ENCODE measurements at regions not wholly inside any gene's neighbourhood (a gene's known extent, or its start where the extent isn't known, plus 50 kb on each side); places are given as distances from the start of the nearest gene placed in this dataset.

- Histone ChIP-seq H3K4me1 (replicated peaks) (no peaks in the 10 kb centered on the region), H3K27me3 (replicated peaks; ENCODE audit: insufficient read depth) (no peaks in the 10 kb centered on the region), H3K4me3 (no peak overlapping the region), H3K36me3 (no peaks in the 10 kb centered on the region), H3K27ac (no peak overlapping the region), H3K9me3 (no peaks in the 10 kb centered on the region)
- no peak for TF ChIP-seq CTCF (IDR thresholded peaks at IDR 0.05)
- TF ChIP-seq POLR2AphosphoS5 (IDR thresholded peaks at IDR 0.05), result no peak
- TF ChIP-seq POLR2A (IDR thresholded peaks at IDR 0.05), result no peak
- 69% methylated on average over 2 of the region's 2 CpGs for WGBS
- intact Hi-C loops (cut with DNase I), result no loop called here
- DNase-seq (ENCODE audit: low spot score), result no peak
Measured at GRCh38 chr13:87107651-87108050, 563.5 kb upstream of the SLITRK5 start.

DNA sequence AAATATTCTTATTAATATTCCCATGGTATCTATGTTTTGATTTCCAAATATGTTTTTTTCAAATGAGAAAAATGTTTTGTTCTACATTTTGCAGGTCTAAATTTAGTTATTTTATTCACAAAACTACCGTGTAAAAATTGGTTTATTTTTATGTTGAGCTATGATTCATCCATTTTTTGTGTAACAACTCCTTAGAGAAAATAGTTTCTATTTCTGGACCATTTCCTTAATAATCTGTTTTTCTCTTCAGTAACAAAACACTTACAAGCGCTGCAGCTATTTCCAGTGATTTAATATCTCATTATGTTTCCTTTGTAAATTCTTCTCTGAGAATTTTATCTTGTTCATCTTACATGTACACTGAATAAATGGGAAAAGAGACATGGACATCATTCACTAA, 550.7 kb upstream of the SLITRK5 start:
- H3K27me3 ChIP-seq (replicated peaks; ENCODE audit: insufficient read depth), result no peaks in the 10 kb centered on the region
- no peak for TF ChIP-seq POLR2AphosphoS5 (IDR thresholded peaks at IDR 0.05)
- no peak for TF ChIP-seq POLR2A (IDR thresholded peaks at IDR 0.05)
- no peak for TF ChIP-seq CTCF (IDR thresholded peaks at IDR 0.05)
- WGBS, result 31% methylated on average over 2 of the region's 2 CpGs

GRCh38 chr13:87122551-87122950, 548.6 kb upstream of the SLITRK5 start:
- Histone ChIP-seq H3K4me3 (no peak overlapping the region), H3K4me1 (replicated peaks) (no peaks in the 10 kb centered on the region), H3K27ac (no peak overlapping the region), H3K36me3 (no peaks in the 10 kb centered on the region), H3K9me3 (no peaks in the 10 kb centered on the region), H3K27me3 (replicated peaks; ENCODE audit: insufficient read depth) (no peaks in the 10 kb centered on the region)
- intact Hi-C loops (cut with DNase I), result no loop called here
- DNase-seq (ENCODE audit: low spot score), result no peak
- TF ChIP-seq POLR2AphosphoS5 (IDR thresholded peaks at IDR 0.05) (no peak), POLR2A (IDR thresholded peaks at IDR 0.05) (no peak), CTCF (IDR thresholded peaks at IDR 0.05) (no peak)

More for the DNA sequence above, 550.7 kb upstream of the SLITRK5 start:
- no peaks in the 10 kb centered on the region for H3K36me3 ChIP-seq
- H3K4me1 ChIP-seq (replicated peaks), result no peaks in the 10 kb centered on the region
- H3K9me3 ChIP-seq, result no peaks in the 10 kb centered on the region
- no peak overlapping the region for H3K27ac ChIP-seq
- DNase-seq (ENCODE audit: low spot score), result no peak
- no peak overlapping the region for H3K4me3 ChIP-seq
- intact Hi-C loops (cut with DNase I), result no loop called here

DNA sequence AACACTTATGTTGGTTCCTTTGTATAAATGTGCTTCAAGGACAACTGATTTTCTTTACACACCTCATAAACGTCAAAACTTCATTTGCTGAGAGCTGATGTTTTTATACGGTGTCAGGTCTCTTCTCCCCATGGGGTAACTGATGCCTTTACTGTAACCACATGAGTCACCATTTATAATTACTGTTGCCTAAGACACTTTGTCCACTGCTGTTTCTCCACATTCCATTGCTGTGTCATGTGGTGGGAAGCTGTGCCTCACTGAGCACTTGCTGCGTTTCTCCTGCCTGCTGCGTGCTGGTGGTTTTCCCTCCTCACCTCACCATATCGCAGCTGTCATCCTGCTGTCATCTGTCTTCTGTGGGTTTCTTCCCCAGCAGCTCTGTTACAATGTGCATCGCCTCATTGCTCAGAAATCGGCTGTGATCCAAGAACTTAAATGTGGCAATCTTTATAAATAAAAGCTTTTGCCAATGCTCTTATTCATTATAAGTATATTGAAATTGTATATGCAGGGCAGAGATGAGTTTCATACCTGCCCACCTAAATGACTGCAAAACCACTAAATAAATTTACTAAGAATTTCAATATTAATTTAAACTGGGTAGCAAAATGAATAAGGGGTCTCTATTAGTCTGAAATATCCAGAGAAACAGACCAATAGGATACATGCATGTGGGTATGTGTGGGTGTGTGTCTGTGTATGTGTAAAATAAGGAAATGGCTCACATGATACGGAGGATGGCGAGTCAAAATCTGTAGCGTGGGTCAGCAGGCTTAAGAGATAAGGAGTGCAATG, 547.0 kb upstream of the SLITRK5 start:
- Histone ChIP-seq H3K4me3 (no peak overlapping the region), H3K27me3 (replicated peaks; ENCODE audit: insufficient read depth) (no peaks in the 10 kb centered on the region), H3K27ac (no peak overlapping the region), H3K36me3 (no peaks in the 10 kb centered on the region), H3K9me3 (no peaks in the 10 kb centered on the region), H3K4me1 (replicated peaks) (no peaks in the 10 kb centered on the region)
- no peak for TF ChIP-seq CTCF (IDR thresholded peaks at IDR 0.05)
- TF ChIP-seq POLR2AphosphoS5 (IDR thresholded peaks at IDR 0.05), result no peak
- no peak for TF ChIP-seq POLR2A (IDR thresholded peaks at IDR 0.05)
- no peak for DNase-seq (ENCODE audit: low spot score)
- 32% methylated on average over 10 of the region's 10 CpGs for WGBS
- intact Hi-C loops (cut with DNase I), result no loop called here

- Histone ChIP-seq H3K36me3 (no peaks in the 10 kb centered on the region), H3K9me3 (no peaks in the 10 kb centered on the region), H3K4me1 (replicated peaks) (no peaks in the 10 kb centered on the region), H3K27ac (no peak overlapping the region), H3K27me3 (replicated peaks; ENCODE audit: insufficient read depth) (no peaks in the 10 kb centered on the region), H3K4me3 (no peak overlapping the region)
- DNase-seq (ENCODE audit: low spot score), result no peak
- TF ChIP-seq CTCF (IDR thresholded peaks at IDR 0.05) (no peak), POLR2A (IDR thresholded peaks at IDR 0.05) (no peak), POLR2AphosphoS5 (IDR thresholded peaks at IDR 0.05) (no peak)
- WGBS, result 78% methylated on average over 4 of the region's 4 CpGs
- intact Hi-C loops (cut with DNase I), result no loop called here
Measured at GRCh38 chr13:87124785-87125074, 546.4 kb upstream of the SLITRK5 start.
